ENCODE measurements at regions not wholly inside any gene's neighbourhood (a gene's known extent, or its start where the extent isn't known, plus 50 kb on each side); places are given as distances from the start of the nearest gene placed in this dataset.

GRCh38 chr7:424301-424935 is 95.2 kb downstream of the PDGFA start:
- DNase-seq (ENCODE audit: low read depth), result no peak

- DNase-seq (ENCODE audit: low read depth), result no peak
These were observed 94.5 kb downstream of the PDGFA start for GRCh38 chr7:424961-425793.

GRCh38 chr7:425794-426188 is 93.9 kb downstream of the PDGFA start:
- no peak for DNase-seq (ENCODE audit: low read depth)

- no peak for DNase-seq (ENCODE audit: low read depth)
These were observed 93.1 kb downstream of the PDGFA start for GRCh38 chr7:426510-426909.

- DNase-seq (ENCODE audit: low read depth), result no peak
These were observed 92.0 kb downstream of the PDGFA start for GRCh38 chr7:427506-428103.

GRCh38 chr7:428387-428786 is 91.3 kb downstream of the PDGFA start:
- DNase-seq (ENCODE audit: low read depth), result no peak

DNA sequence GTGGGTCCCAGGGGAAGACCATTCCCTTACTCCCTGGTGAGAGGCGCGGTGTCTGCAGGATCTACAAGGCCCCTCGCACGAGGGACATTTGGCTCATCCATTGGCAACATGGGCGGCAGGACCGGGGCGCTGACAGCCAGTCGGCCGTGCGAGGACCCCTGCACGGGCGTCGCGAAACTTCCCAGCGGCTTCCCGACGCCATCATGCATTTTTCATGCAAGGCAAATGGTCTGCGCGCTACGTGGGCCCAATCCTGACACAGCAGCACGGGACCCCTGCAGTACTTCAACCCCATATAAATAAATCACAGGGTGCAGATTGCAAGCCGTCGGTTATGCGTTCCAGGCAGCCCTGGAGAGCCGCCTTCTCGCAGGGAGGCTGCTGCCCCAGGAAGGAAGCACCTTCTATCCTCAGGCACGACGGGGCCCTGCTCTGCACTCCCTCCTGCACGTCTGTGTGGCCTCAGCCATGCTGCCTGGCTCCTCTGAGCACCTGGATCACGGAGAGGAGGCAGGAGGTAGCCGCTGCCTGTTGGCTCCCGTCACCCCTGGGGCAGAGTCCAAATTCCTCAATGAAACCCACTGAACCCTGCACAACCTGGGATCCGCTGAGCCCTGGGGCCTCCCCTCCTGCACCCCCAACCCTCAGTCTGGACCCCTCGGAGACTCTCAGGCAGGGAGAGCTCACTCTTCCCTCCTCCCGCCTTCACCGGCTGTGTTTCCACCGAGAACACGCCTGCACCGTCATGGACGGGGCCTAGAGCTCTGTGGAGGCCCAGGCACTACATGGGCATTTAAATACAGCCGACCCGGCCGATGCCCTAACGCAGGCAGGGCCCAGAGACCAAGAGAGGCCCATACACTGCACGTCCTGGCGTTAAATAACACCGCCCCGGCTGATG is 90.5 kb downstream of the PDGFA start:
- no peak for DNase-seq (ENCODE audit: low read depth)

DNA sequence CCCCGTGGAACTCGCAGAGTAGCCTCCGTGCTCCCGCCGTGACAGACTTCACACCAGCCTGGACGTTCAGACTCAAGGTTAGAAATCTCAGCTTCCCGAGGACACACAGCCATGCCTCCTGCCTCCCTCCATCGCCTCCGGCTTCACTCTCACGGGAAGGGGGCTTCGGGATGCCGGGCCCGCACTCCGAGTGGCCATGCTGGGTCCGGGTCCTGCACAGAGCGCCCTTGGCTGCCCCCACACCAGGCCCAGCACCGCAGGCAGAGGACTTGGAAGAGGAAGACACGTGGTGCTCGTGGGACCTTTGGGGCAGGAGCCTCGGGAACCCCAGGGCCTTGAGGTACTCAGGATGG is 89.8 kb downstream of the PDGFA start:
- DNase-seq (ENCODE audit: low read depth), result no peak

- no peak for DNase-seq (ENCODE audit: low read depth)
These were observed 88.6 kb downstream of the PDGFA start for GRCh38 chr7:431041-431440.

GRCh38 chr7:431658-432111 is 88.0 kb downstream of the PDGFA start:
- DNase-seq (ENCODE audit: low read depth), result no peak

- DNase-seq (ENCODE audit: low read depth), result no peak
These were observed 87.4 kb downstream of the PDGFA start for GRCh38 chr7:432256-432655.

- no peak for DNase-seq (ENCODE audit: low read depth)
These were observed 86.7 kb downstream of the PDGFA start for GRCh38 chr7:432933-433332.

DNA sequence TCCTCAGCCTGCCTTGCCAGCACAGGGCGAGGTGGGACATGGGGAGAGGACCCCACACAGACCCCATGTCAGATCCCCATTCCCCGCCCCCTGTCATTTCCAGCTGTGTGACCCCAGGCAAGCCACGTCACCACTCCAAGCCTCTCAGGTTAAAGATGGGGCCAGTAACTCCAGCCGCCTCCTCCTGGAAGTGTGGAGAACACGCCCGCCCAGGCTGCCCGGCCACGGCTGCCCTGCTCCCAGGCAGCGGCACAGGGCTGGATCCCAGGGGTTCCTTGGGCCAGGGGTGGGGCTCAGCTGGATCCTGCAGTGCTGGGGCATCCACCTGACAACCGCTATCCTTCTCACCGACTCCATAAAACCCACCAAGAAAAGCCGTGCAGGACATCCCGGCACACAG is 86.1 kb downstream of the PDGFA start:
- DNase-seq (ENCODE audit: low read depth), result no peak

DNA sequence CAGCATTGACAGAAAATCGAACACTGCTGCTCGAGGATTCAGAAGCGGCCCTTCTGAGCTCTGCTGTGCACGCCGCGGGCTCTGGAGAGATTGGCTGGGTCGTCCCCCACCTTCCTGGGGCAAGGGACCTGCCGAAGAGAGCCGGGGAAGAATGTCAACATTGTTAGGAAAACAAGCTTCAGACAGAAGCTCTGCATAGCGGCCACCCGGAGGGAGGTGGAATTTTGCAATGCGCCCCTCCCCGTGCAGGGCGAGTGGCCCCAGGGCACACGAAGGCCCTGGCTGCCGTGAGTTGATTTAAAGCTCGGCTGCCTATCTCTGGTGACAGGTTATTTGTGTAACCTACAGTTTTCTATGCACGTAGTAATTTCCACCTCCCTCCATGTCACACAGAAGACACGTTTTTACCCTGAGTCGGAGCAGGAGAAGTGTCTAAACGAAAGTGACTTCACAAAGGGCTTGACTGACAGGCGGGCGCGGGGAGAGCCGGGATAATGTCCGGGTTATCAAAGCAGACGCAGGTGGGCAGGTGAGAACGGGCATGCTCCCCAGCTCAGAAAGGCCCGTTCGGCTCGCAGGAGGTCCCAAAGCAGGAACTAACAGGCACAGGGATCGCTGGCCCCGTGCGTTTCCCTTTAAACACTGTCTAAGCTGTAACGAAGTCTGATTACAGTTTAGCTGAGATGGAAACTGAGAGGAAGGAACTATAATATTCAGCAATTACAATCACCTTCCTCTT is 84.6 kb downstream of the PDGFA start:
- DNase-seq (ENCODE audit: low read depth), result no peak

DNA sequence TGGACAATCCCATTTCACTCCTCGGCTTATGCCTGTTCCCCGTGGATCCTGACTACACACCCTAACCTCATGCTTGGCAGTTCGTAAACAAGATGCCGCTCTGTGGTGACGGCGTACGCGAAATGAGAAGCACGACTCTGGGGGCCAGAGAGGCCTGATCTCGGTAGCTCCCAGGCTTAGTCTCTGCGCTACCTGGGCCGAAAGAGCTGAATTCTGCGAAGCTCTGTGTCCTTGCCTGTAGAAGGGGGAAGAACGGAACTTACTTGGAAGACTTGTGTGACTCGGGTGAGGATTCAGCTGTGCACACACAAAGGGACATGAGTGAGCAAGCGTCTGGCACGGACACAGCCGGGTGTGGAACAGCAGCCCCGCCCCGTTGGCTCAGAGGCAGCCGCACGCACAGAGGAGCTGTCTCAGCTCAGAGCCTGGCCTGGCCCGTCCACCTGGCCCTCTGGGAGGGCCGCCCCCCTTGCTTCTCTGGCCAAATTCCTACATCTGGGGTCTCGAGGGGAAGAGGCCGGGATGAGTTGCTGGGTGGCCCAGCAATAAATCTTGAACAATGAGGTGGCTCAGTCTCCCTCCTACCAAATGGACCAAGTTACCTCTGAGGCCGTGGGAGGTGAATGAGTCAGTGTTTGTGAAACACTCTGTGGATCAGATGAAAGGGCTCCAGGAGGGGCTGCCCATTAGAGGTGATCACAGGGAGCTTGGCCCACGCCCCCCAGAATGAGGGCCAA is 83.8 kb downstream of the PDGFA start:
- DNase-seq (ENCODE audit: low read depth), result no peak

GRCh38 chr7:436367-437128 is 83.1 kb downstream of the PDGFA start:
- DNase-seq (ENCODE audit: low read depth), result no peak

DNA sequence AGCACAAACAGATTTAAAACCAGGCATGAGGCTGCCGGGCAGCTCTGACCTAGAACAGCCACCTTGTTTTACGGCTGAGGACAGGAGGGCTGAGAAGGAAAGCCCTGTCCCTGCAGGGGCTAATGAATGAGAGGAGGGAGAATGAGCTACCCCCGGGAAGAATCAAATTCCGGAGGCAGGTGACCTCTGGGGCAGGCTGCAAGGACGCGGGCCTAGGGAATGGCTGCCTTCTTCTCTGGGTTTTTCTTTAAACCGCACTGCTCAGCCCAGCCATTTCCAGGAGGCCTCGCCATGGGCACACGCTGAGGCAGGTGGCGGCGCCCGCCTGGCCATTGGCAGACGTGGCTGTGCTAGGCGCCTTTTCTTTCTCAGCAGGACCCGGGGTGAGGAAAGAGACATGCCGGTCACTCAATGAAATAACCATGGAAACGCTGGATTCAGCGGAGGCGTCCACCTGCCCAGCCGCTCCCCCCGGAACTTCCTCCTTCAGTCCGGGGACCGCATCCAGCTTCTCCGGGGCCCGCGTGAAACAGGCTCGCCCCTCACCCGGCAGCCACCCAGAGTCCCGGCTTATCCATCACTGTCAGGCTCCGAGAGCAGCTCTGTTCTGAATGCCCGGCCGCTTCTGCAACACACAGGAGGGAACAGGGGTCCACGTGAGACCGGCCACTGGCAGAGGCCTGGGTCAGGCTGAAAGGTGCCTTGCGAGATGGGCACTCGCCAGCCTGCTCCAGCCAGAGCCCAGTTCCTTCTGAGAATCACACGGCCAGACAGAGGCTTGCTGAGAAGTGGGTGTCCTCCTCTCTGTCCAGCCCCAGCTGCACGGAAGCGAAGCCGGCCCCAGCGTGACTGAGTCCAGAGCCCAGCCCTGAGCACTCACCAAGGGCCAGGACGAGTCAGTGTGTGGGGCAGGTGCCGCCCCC is 82.1 kb downstream of the PDGFA start:
- no peak for DNase-seq (ENCODE audit: low read depth)

- no peak for DNase-seq (ENCODE audit: low read depth)
These were observed 81.3 kb downstream of the PDGFA start for GRCh38 chr7:438361-438760.

DNA sequence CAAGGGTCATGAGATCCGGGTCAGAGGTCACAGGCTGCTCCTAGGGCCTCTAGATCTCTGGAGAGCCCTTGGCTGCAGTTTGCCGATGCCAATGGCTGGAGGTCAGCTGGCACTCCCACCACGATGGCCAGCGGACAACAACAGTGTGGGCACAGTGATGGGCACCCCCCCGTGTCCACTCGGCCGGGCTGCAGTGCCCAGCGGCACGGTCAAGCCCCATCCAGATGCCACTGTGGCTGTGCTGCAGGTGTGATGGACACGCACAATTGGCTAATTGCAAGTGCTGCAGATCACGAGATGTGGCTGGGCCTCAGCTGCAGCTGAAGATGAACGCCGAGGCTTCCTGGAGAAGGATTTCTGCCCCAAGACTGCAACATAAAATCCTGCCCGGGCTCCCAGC is 80.7 kb downstream of the PDGFA start:
- DNase-seq (ENCODE audit: low read depth), result no peak
